ENCODE measurements at regions not wholly inside any gene's neighbourhood (a gene's known extent, or its start where the extent isn't known, plus 50 kb on each side); places are given as distances from the start of the nearest gene placed in this dataset.

- no peak overlapping the region for H3K4me3 ChIP-seq (ENCODE audit: low read length)
- no peak for DNase-seq (ENCODE audit: low read depth)
- no peak for TF ChIP-seq CTCF (conservative IDR thresholded peaks at IDR 0.05; ENCODE audit: low read length)
These were observed 146.0 kb upstream of the SFSWAP start for GRCh38 chr12:131564845-131565244.

GRCh38 chr12:131565267-131566015 lies 145.4 kb upstream of the SFSWAP start:
- no peak overlapping the region for H3K4me3 ChIP-seq (ENCODE audit: low read length)
- no peak for DNase-seq (ENCODE audit: low read depth)
- TF ChIP-seq CTCF (conservative IDR thresholded peaks at IDR 0.05; ENCODE audit: low read length) = no peak

DNA sequence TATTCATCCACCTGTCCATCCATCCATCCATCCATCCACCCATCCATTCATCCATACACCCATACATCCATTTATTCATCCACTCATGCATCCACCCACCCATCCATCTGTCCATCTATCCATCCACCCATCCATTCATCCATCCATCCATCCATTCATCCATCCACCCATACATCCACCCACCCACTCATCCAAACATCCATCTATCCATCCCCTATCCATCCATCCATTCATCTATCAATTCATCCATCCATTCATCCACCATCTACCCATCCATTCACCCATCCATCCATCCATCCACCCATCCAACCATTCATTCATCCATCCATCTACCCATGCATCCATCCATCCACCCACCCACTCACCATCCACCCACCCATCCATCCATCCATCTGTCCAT lies 142.6 kb upstream of the SFSWAP start:
- no peak overlapping the region for H3K4me3 ChIP-seq (ENCODE audit: low read length)
- DNase-seq (ENCODE audit: low read depth) = no peak
- no peak for TF ChIP-seq CTCF (conservative IDR thresholded peaks at IDR 0.05; ENCODE audit: low read length)

DNA sequence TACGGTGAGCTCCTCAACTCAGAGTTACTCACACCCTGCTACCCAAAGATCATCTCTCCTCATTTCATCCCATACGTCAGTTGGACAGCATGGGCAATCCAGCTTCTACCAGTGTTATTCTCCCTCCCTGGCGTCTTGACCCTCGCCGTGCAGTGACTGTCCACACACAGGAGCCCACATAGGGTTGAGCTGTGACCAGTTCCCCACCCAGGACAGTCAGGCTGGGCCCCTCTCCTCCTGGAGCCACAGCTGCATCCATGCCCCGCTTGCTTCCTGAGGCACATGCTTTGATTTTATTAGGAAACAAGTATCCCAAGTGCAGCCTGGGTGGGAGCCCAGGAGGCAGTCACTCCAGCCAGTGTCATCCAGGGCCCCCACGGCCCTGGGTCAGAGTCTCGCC lies 140.3 kb upstream of the SFSWAP start:
- no peak for DNase-seq (ENCODE audit: low read depth)

DNA sequence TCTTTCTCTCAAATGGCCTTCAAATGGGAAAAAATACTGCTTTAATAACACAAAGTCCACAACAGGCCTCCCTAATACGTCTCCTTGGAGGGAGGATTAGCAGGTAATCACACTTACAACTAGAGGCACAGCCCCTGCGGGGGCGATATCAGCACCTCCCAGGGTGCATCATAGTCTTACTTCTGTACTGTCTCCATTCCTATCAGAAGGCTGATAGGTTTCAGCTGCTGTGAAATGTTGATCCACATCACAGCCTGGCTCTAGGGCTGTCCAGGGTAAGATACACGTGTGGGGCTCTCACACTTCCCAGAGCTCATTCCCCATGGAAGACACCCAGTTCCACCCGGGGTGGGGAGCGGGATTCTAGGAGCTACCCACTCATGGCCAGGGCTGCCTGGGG lies 139.1 kb upstream of the SFSWAP start:
- TF ChIP-seq CTCF (conservative IDR thresholded peaks at IDR 0.05; ENCODE audit: low read length) = no peak
- DNase-seq (ENCODE audit: low read depth) = no peak
- no peak overlapping the region for H3K4me3 ChIP-seq (ENCODE audit: low read length)

More for the DNA sequence above, 140.3 kb upstream of the SFSWAP start:
- TF ChIP-seq CTCF (conservative IDR thresholded peaks at IDR 0.05; ENCODE audit: low read length) = no peak
- no peak overlapping the region for H3K4me3 ChIP-seq (ENCODE audit: low read length)

- DNase-seq (ENCODE audit: low read depth) = no peak
- no peak overlapping the region for H3K4me3 ChIP-seq (ENCODE audit: low read length)
- TF ChIP-seq CTCF (conservative IDR thresholded peaks at IDR 0.05; ENCODE audit: low read length) = no peak
These were observed 138.3 kb upstream of the SFSWAP start for GRCh38 chr12:131572626-131573025.

GRCh38 chr12:131573631-131574394 lies 137.1 kb upstream of the SFSWAP start:
- H3K4me3 ChIP-seq (ENCODE audit: low read length) = no peak overlapping the region
- no peak for TF ChIP-seq CTCF (conservative IDR thresholded peaks at IDR 0.05; ENCODE audit: low read length)
- no peak for DNase-seq (ENCODE audit: low read depth)

Data from AG10803 (cell line).